ENCODE measurements at regions not wholly inside any gene's neighbourhood (a gene's known extent, or its start where the extent isn't known, plus 50 kb on each side); places are given as distances from the start of the nearest gene placed in this dataset.
"Not testable (repeated sequence)": the region's sequence is repeated elsewhere in the genome, so short reads cannot be mapped to it uniquely, and the experiment has no call there.

DNA sequence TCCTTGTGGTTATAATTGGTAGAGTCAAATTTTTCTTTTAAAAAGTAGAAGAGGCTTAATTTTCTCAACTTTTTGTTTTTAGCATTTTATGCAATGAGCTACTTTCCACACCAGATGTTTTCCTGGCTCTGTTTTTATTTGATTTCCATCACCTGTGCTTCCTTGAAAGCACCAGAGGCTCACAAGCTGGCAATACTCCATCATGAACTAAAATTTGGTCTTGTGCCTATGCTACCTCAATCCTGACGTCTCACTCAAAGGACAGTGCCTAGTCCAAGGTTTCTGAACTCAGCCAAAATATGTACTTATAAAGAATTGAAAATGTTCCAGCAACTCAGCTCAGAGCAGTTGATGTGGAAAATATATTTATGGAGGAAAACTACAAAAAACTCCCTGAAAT is 914.0 kb upstream of the PRKX start:
- DNase-seq (ENCODE audit: low read depth): no peak
- TF ChIP-seq MYC (IDR thresholded peaks at IDR 0.05; ENCODE audit: low read depth, low read length) (no peak), POLR2A (IDR thresholded peaks at IDR 0.05; ENCODE audit: extremely low read depth, insufficient read length) (no peak)
- TF ChIP-seq, protein P1, sequence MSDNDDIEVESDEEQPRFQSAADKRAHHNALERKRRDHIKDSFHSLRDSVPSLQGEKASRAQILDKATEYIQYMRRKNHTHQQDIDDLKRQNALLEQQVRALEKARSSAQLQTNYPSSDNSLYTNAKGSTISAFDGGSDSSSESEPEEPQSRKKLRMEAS (IDR thresholded peaks at IDR 0.05; ENCODE audit: low read depth, low read length): no peak
- TF ChIP-seq, protein P2, sequence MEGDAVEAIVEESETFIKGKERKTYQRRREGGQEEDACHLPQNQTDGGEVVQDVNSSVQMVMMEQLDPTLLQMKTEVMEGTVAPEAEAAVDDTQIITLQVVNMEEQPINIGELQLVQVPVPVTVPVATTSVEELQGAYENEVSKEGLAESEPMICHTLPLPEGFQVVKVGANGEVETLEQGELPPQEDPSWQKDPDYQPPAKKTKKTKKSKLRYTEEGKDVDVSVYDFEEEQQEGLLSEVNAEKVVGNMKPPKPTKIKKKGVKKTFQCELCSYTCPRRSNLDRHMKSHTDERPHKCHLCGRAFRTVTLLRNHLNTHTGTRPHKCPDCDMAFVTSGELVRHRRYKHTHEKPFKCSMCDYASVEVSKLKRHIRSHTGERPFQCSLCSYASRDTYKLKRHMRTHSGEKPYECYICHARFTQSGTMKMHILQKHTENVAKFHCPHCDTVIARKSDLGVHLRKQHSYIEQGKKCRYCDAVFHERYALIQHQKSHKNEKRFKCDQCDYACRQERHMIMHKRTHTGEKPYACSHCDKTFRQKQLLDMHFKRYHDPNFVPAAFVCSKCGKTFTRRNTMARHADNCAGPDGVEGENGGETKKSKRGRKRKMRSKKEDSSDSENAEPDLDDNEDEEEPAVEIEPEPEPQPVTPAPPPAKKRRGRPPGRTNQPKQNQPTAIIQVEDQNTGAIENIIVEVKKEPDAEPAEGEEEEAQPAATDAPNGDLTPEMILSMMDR (IDR thresholded peaks at IDR 0.05; ENCODE audit: low read depth, low read length): no peak
- no peak overlapping the region for H3K4me3 ChIP-seq (ENCODE audit: low read depth, low read length)

DNA sequence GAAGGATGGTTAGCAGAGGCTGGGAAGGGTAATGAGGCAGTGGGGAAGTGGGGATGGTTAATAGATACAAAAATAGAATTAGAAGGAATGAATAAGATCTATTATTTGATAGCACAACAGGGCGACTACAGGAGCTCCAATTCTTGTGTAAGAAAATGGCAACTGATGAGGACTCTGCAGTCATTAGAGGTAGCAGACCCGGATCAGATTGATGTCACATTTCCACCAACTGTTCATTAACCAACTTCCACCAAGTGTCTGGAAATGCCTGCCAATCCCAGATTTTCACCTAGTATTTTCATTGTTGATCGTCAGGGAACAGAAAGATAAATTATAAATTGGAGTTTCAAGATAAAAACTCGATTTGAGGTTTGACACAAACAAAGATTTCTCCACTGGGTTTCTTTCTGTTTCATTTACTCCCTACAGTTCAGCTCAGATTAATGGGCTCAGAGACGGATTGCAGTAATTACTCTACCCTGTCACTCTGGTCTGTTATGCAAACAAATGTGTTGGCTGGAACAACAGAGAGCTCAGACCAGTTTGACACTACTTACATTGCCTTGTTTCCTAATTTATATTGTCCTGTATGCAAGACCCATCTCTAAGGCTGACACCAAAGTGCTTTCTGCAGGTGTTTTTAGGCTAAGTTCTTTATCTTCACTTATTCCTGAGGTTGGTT is 909.2 kb upstream of the PRKX start:
- no peak for TF ChIP-seq POLR2A (IDR thresholded peaks at IDR 0.05; ENCODE audit: extremely low read depth, insufficient read length)
- TF ChIP-seq, protein P2 (IDR thresholded peaks at IDR 0.05; ENCODE audit: low read depth, low read length): no peak
- TF ChIP-seq MYC (IDR thresholded peaks at IDR 0.05; ENCODE audit: low read depth, low read length): no peak
- TF ChIP-seq, protein P1 (IDR thresholded peaks at IDR 0.05; ENCODE audit: low read depth, low read length): no peak
- no peak overlapping the region for H3K4me3 ChIP-seq (ENCODE audit: low read depth, low read length)
- no peak for DNase-seq (ENCODE audit: low read depth)

DNA sequence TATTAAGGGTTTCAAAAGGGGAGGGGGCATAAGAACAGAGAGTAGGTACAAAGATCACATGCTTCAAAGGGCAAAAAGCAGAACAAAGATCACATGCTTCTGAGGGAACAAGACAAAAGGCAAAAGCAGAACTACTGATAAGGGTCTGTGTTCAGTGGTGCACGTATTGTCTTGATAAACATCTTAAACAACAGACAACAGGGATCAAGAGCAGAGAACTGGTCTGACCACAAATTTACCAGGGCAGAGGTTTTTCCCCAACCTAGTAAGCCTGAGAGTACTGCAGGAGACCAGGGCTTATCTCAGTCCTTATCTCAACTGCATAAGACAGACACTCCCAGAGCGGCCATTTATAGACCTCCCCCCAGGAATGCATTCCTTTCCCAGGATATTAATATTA is 900.2 kb upstream of the PRKX start:
- DNase-seq (ENCODE audit: low read depth): peak; percentile 2
- H3K4me3 ChIP-seq (ENCODE audit: low read depth, low read length): not testable (repeated sequence)

DNA sequence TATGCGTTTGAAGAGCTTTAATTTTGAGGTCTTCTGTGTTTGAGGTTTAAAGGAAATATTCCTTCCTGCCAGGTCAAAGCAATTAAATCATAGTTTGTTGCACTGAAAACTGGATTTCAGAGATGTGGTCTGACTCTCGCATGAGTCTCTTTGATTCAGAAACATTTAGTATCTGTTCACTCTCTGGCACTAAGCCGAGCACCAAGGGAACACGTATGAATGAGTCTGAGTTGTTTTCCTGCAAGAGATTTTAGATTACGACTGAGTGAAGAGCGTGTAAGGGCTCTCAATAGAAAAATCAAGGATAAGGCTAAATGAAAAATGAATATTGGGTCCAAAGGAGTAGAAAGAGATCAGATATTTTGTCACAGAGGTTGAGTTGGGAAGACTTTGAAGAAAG is 875.4 kb upstream of the PRKX start:
- TF ChIP-seq MYC (IDR thresholded peaks at IDR 0.05; ENCODE audit: low read depth, low read length) (no peak), POLR2A (IDR thresholded peaks at IDR 0.05; ENCODE audit: extremely low read depth, insufficient read length) (no peak)
- DNase-seq (ENCODE audit: low read depth): no peak
- no peak overlapping the region for H3K4me3 ChIP-seq (ENCODE audit: low read depth, low read length)

DNA sequence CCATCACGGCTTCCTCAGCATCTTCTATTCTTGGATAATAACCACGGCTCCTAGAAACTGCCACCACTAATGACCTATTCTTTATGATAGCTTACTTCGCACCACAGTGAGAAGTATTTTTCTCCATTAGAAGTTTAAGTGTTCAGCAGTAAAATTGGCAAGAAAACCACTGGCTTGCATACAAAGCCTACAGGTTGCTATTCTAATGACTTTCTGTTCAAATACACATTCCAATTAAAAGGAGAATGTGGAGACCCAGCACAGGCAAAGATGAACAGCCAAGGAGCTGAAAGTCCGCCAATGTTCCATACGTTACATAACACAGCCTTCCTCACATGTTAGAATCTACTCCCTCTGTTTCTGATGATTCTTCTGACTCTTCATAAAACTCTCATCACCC is 875.0 kb upstream of the PRKX start:
- no peak for DNase-seq (ENCODE audit: low read depth)
- H3K4me3 ChIP-seq (ENCODE audit: low read depth, low read length): no peak overlapping the region
- TF ChIP-seq, protein P1 (IDR thresholded peaks at IDR 0.05; ENCODE audit: low read depth, low read length): no peak
- TF ChIP-seq POLR2A (IDR thresholded peaks at IDR 0.05; ENCODE audit: extremely low read depth, insufficient read length) (no peak), MYC (IDR thresholded peaks at IDR 0.05; ENCODE audit: low read depth, low read length) (no peak)
- TF ChIP-seq, protein P2 (IDR thresholded peaks at IDR 0.05; ENCODE audit: low read depth, low read length): no peak

DNA sequence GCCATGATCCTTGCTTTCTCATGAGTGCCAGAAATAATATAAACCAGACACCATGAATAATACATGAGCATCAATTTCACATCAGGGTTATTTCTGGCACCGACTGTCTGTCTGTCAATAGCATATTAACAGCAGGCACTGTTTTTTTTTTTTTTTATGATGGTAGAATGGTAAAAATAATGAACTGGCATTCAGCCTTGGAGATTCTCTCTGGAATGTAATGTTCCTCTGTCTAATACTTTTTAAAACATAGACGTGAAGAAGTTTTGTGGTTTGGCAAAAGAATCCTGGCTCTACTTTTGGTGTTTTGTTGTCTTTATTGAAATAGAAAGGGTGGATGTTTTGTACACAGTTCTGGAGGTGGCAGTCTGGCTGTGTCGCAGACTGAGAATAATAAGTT is 874.6 kb upstream of the PRKX start:
- no peak for DNase-seq (ENCODE audit: low read depth)
- no peak overlapping the region for H3K4me3 ChIP-seq (ENCODE audit: low read depth, low read length)
- TF ChIP-seq, protein P1 (IDR thresholded peaks at IDR 0.05; ENCODE audit: low read depth, low read length): no peak
- TF ChIP-seq, protein P2 (IDR thresholded peaks at IDR 0.05; ENCODE audit: low read depth, low read length): no peak
- TF ChIP-seq POLR2A (IDR thresholded peaks at IDR 0.05; ENCODE audit: extremely low read depth, insufficient read length) (no peak), MYC (IDR thresholded peaks at IDR 0.05; ENCODE audit: low read depth, low read length) (no peak)

DNA sequence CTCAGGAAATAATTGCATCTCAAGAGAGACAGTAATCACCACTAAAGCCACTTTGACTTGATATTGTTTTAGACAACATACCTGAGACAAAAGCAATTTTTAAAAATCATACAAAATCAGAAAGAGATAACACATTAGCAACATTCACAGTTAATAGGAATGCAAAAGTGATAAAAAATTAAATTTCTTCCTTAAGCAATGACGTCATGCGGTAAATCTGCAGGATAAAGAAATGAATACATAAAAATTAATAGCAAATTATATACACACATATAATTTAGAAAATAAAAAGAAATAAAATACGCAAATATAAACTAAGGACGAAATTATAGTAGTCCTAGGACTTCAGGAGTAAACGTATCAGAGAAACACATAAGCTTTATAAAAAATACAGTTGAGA is 866.5 kb upstream of the PRKX start:
- no peak overlapping the region for H3K4me3 ChIP-seq (ENCODE audit: low read depth, low read length)
- TF ChIP-seq POLR2A (IDR thresholded peaks at IDR 0.05; ENCODE audit: extremely low read depth, insufficient read length) (no peak), MYC (IDR thresholded peaks at IDR 0.05; ENCODE audit: low read depth, low read length) (no peak)
- TF ChIP-seq, protein P2 (IDR thresholded peaks at IDR 0.05; ENCODE audit: low read depth, low read length): no peak
- TF ChIP-seq, protein P1 (IDR thresholded peaks at IDR 0.05; ENCODE audit: low read depth, low read length): no peak
- no peak for DNase-seq (ENCODE audit: low read depth)
